Caco-2 (cell line): ENCODE measurements at regions not wholly inside any gene's neighbourhood (a gene's known extent, or its start where the extent isn't known, plus 50 kb on each side); places are given as distances from the start of the nearest gene placed in this dataset.

Experiments
- BruUV-seq: library from RNA; stranded (reverse); fragments of 400-500 nt; replicated peaks from 2 replicates; lab custom pipeline; 2021; lab: Mats Ljungman, UMichigan
- CTCF ChIA-PET: fragments of 300-600 bp; sonication (Branson Sonifier 250); formaldehyde crosslinking; loops from one replicate; lab custom pipeline; 2022; ENCODE audit warnings: antibody characterized with exemption; lab: Charles Lee
- POLR2A ChIA-PET: fragments of 300-600 bp; sonication (Branson Sonifier 250); formaldehyde crosslinking; loops from one replicate; lab custom pipeline; 2022; ENCODE audit warnings: antibody characterized with exemption; lab: Charles Lee
- DNase-seq, 2 experiments: peaks; one replicate each; pipeline versions ENCODE4 v3.0.0 to v3.0.0-alpha.2; 2020 to 2022
- H3K27me3 ChIP-seq: replicated peaks from 2 replicates; pipeline ENCODE4 v1.6.0; 2011; ENCODE audit warnings: low read length; ENCODE audit not compliant: control insufficient read depth, insufficient read depth
- H3K36me3 ChIP-seq: 2 replicates; pipeline ENCODE4 v1.5.1; 2011; ENCODE audit warnings: low read length; ENCODE audit not compliant: control insufficient read depth, insufficient read depth
- H3K4me1 ChIP-seq: fragments of 250-450 bp; sonication (Bioruptor Pico); 2 replicates; pipeline ENCODE4 v1.5.1; 2020; ENCODE audit warnings: mild to moderate bottlenecking
- H3K4me3 ChIP-seq: 2 replicates; pipeline ENCODE4 v1.5.1; 2011; ENCODE audit warnings: low read depth, mild to moderate bottlenecking, control low read depth, low read length
- H3K9me3 ChIP-seq: fragments of 250-450 bp; sonication (Bioruptor Pico); 2 replicates; pipeline ENCODE4 v1.5.1; 2020; ENCODE audit warnings: mild to moderate bottlenecking, moderate library complexity
- H3K27ac Mint-ChIP-seq: one replicate; pipeline ENCODE4 v1.8.0; 2022; ENCODE audit warnings: mixed read lengths; ENCODE audit not compliant: unreplicated experiment
- H3K27me3 Mint-ChIP-seq: one replicate; pipeline ENCODE4 v1.8.0; 2022; ENCODE audit warnings: mixed read lengths; ENCODE audit not compliant: insufficient read depth, unreplicated experiment
- H3K36me3 Mint-ChIP-seq: one replicate; pipeline ENCODE4 v1.8.0; 2022; ENCODE audit warnings: mild to moderate bottlenecking, mixed read lengths; ENCODE audit not compliant: insufficient read depth, unreplicated experiment
- H3K4me1 Mint-ChIP-seq: one replicate; pipeline ENCODE4 v1.8.0; 2022; ENCODE audit warnings: low read depth, mixed read lengths; ENCODE audit not compliant: unreplicated experiment
- H3K4me3 Mint-ChIP-seq: one replicate; pipeline ENCODE4 v1.8.0; 2022; ENCODE audit warnings: mild to moderate bottlenecking, moderate library complexity, mixed read lengths; ENCODE audit not compliant: unreplicated experiment
- H3K9me3 Mint-ChIP-seq: one replicate; pipeline ENCODE4 v1.8.0; 2022; ENCODE audit warnings: mixed read lengths; ENCODE audit not compliant: unreplicated experiment
- intact Hi-C: fragments of 100-400 bp; cut with micrococcal nuclease; formaldehyde crosslinking; loops from one replicate; pipeline ENCODE4 v1.10.0; 2022; ENCODE audit not compliant: unreplicated experiment
- TF ChIP-seq, protein P1 (sequence below), 2 experiments: fragments of 200-600 bp in 1 of 2; IDR thresholded peaks; 1 replicate in 1 of 2; 2 replicates in 1 of 2; pipeline versions ENCODE4 v1.5.1 to v1.8.0; 2011 to 2022; ENCODE audit warnings: antibody characterized with exemption in 1 of 2, control low read depth in 1 of 2, inconsistent platforms in 1 of 2, low read depth in 1 of 2, low read length in 1 of 2, mild to moderate bottlenecking in 1 of 2, moderate library complexity in 1 of 2; ENCODE audit not compliant: insufficient read depth in 1 of 2, severe bottlenecking in 1 of 2, unreplicated experiment in 1 of 2

DNA sequence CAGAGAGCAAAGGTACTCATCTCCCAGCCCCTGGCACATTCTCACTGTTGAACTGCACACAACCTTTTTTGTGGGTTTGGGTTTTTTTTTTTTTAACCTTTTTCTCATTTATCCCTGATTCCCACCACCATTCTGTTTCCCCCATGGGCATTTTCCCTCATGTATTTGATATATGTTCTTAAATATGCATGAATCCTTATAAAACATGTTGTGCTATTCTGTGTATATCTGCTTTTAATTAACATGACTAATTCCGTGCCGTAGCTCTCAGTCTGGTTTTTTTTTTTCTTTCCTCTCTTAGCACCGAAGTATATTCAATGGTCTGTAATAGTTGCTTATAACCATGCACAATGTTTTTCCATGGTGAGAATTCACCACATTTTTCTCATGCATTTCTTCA, 204.5 kb downstream of the RGS3 start:
- H3K4me3 Mint-ChIP-seq = no peak overlapping the region
- no peak for DNase-seq
- POLR2A ChIA-PET = no interaction called here
- TF ChIP-seq, protein P1, sequence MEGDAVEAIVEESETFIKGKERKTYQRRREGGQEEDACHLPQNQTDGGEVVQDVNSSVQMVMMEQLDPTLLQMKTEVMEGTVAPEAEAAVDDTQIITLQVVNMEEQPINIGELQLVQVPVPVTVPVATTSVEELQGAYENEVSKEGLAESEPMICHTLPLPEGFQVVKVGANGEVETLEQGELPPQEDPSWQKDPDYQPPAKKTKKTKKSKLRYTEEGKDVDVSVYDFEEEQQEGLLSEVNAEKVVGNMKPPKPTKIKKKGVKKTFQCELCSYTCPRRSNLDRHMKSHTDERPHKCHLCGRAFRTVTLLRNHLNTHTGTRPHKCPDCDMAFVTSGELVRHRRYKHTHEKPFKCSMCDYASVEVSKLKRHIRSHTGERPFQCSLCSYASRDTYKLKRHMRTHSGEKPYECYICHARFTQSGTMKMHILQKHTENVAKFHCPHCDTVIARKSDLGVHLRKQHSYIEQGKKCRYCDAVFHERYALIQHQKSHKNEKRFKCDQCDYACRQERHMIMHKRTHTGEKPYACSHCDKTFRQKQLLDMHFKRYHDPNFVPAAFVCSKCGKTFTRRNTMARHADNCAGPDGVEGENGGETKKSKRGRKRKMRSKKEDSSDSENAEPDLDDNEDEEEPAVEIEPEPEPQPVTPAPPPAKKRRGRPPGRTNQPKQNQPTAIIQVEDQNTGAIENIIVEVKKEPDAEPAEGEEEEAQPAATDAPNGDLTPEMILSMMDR (IDR thresholded peaks at IDR 0.05; ENCODE audit: insufficient read depth in 1 of 2, low read depth in 1 of 2, low read length in 1 of 2, severe bottlenecking in 1 of 2, unreplicated experiment in 1 of 2) = no peak
- peaks cover 11% of the 10 kb centered on the region for H3K36me3 Mint-ChIP-seq
- Histone ChIP-seq H3K9me3 (no peaks in the 10 kb centered on the region), H3K4me1 (no peaks in the 10 kb centered on the region), H3K4me3 (no peak overlapping the region), H3K36me3 (no peaks in the 10 kb centered on the region), H3K27me3 (no peaks in the 10 kb centered on the region)
- intact Hi-C loops = no loop called here
- H3K9me3 Mint-ChIP-seq = no peaks in the 10 kb centered on the region
- CTCF ChIA-PET = interaction anchor here (1.3 kb wide), 1 partner anchor 76 kb away, joined by 5 read pairs; no protein-coding TSS in a partner anchor
- no peak overlapping the region for H3K27ac Mint-ChIP-seq
- H3K27me3 Mint-ChIP-seq = peaks cover 11% of the 10 kb centered on the region
- no TSS peak for BruUV-seq
- H3K4me1 Mint-ChIP-seq = no peaks in the 10 kb centered on the region

DNA sequence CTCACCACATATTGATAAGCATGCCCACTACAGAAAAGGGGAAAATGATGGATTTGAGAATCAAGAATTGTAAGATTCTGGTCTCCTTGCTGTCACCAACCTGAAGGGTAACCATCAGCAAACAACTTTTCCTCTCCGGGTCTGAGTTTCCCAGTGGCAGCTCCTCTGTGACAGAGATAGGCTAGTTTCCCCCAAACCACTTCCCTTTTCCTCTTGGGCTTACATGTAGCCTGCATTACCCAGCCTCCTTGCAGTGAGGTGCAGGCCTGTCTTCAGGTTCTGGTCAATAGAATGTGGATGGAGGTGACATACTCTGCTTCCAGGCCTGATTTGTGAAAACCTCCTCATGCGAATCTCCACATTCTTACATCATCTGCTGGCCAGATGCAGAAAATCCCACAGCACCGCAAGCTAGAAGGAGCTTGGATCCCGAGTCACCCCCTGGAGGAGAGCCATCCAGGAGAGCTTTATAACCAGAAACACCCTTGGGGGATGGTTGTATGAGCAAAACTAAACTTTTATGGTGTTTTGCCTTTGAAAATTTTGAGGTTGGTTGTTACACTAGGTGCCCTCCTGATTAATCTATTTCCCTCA, 206.1 kb downstream of the RGS3 start:
- DNase-seq = no peak
- Mint-ChIP-seq H3K9me3 (no peaks in the 10 kb centered on the region), H3K27ac (no peak overlapping the region), H3K4me1 (no peaks in the 10 kb centered on the region), H3K36me3 (peaks cover 6% of the 10 kb centered on the region), H3K4me3 (no peak overlapping the region), H3K27me3 (peaks cover 19% of the 10 kb centered on the region)
- H3K36me3 ChIP-seq = no peaks in the 10 kb centered on the region
- no peak overlapping the region for H3K4me3 ChIP-seq
- intact Hi-C loops = no loop called here
- ChIA-PET CTCF (no interaction called here), POLR2A (no interaction called here)
- H3K4me1 ChIP-seq = no peaks in the 10 kb centered on the region
- TF ChIP-seq, protein P1 (IDR thresholded peaks at IDR 0.05; ENCODE audit: insufficient read depth in 1 of 2, low read depth in 1 of 2, low read length in 1 of 2, severe bottlenecking in 1 of 2, unreplicated experiment in 1 of 2) = no peak
- H3K9me3 ChIP-seq = no peaks in the 10 kb centered on the region
- no TSS peak for BruUV-seq
- no peaks in the 10 kb centered on the region for H3K27me3 ChIP-seq

DNA sequence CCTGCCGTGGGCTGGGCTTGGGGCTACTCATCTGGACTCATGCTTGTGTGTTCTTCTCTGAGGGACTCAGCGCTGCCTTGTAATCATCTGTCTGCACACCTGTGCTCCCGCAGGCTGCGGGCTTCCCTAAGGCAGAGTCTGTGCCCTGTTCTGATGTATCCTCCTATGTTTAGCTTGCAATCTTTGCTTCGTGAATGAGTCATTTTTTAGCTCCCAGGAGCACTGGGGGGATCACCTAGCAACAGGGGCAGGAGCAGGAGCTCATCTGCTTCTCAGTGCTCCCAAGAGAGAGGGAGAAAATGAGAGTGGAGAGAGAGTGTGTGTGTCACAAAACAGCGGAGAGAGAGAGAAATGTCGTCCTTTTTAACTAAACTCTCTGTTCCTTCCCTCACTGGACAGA, 202.4 kb upstream of the ZNF618 start:
- no peaks in the 10 kb centered on the region for H3K36me3 Mint-ChIP-seq
- H3K27me3 ChIP-seq = no peaks in the 10 kb centered on the region
- no peaks in the 10 kb centered on the region for H3K4me1 ChIP-seq
- no TSS peak for BruUV-seq
- no peaks in the 10 kb centered on the region for H3K36me3 ChIP-seq
- H3K27ac Mint-ChIP-seq = no peak overlapping the region
- no peaks in the 10 kb centered on the region for H3K4me1 Mint-ChIP-seq
- intact Hi-C loops = no loop called here
- H3K4me3 Mint-ChIP-seq = no peak overlapping the region
- peaks cover 23% of the 10 kb centered on the region for H3K27me3 Mint-ChIP-seq
- ChIA-PET CTCF (no interaction called here), POLR2A (no interaction called here)
- no peak for DNase-seq
- TF ChIP-seq, protein P1 (IDR thresholded peaks at IDR 0.05; ENCODE audit: insufficient read depth in 1 of 2, low read depth in 1 of 2, low read length in 1 of 2, severe bottlenecking in 1 of 2, unreplicated experiment in 1 of 2) = no peak
- H3K9me3 Mint-ChIP-seq = no peaks in the 10 kb centered on the region
- no peaks in the 10 kb centered on the region for H3K9me3 ChIP-seq
- H3K4me3 ChIP-seq = no peak overlapping the region
